DOHH2 (cell line): ENCODE measurements at regions not wholly inside any gene's neighbourhood (a gene's known extent, or its start where the extent isn't known, plus 50 kb on each side); places are given as distances from the start of the nearest gene placed in this dataset.

Experiments used
- CTCF ChIP-seq: fragments of 200-600 bp; sonication (generic); IDR thresholded peaks from one replicate; pipeline ENCODE4 v1.5.1; 2014; ENCODE audit warnings: antibody characterized with exemption, mild to moderate bottlenecking, low read depth, low read length; ENCODE audit not compliant: poor library complexity, severe bottlenecking
- EZH2phosphoT487 ChIP-seq: fragments of 200-600 bp; sonication (generic); IDR thresholded peaks from 2 replicates; pipeline ENCODE4 v1.6.1; 2017; ENCODE audit warnings: borderline replicate concordance, mild to moderate bottlenecking, antibody characterized with exemption, low read length, moderate library complexity, mixed read lengths

GRCh38 chr10:110415809-110416208 is 81.9 kb upstream of the DUSP5 start:
- TF ChIP-seq CTCF (no peak), EZH2phosphoT487 (no peak)
